UCSD-AML1 (cell line): ENCODE measurements at regions not wholly inside any gene's neighbourhood (a gene's known extent, or its start where the extent isn't known, plus 50 kb on each side); places are given as distances from the start of the nearest gene placed in this dataset.

Experiments
- DNase-seq: peaks from one replicate; lab custom pipeline; 2025; ENCODE audit not compliant: unreplicated experiment; lab: John Stamatoyannopoulos, UW

GRCh38 chr2:22993250-22993649 lies 391.7 kb upstream of the KLHL29 start:
- no peak for DNase-seq

- DNase-seq = no peak
These were observed 389.4 kb upstream of the KLHL29 start for GRCh38 chr2:22995576-22995975.

DNA sequence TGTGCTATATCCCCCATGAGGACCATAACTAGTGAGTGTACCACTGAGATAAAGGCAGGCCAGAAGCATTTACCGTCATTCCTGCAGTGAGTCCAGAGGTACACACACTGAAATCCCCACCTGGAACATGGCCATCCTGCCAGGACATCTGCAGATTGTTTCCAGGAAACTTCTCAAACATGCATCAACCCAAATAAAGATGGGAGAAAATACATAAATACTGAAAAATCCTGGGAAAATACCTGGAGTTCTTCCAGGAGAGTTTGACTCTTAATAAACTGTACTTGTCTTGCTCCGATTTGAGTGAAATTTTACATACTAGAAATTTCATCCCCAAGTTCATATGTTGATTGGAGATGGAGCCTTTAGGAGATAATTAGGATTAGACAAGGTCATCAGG lies 388.1 kb upstream of the KLHL29 start:
- DNase-seq = no peak

DNA sequence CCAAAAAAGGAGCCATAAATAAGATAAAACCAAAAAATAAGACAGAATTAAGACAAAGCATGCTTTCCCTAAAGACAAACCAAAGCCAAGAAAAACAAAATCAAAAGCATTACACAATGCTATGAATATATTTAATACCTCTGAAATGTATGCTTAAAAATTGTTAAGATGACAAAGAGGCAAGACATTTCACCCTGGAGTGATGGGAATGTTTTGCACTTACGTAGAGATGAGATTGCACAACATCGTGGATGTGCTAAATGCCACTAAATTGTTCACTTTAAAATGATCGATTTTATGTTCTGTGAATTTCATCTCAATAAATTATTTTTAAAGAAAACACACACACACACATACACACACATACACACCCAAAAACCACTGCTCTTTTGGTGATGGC lies 386.6 kb upstream of the KLHL29 start:
- DNase-seq = no peak

GRCh38 chr2:22999951-23000350 lies 385.0 kb upstream of the KLHL29 start:
- no peak for DNase-seq

GRCh38 chr2:23002234-23002633 lies 382.7 kb upstream of the KLHL29 start:
- no peak for DNase-seq

DNA sequence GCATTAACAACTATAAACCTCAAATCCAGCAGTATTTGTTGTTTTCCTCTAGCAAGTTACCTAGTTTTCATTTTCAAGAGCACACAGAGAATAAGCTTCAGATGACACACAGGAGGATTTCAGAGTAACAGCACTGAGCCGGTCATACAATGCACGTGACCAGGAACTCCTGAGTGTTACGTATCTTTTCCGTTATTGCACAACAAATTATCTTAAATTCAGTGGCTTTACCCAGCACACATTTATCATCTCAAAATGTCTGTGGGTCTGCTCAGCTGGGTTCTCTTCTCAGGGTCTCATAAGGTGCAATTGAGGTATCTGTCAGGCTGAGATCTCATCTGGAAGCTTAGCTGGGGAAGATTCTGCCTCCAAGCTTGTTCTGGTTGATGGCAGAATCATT lies 379.5 kb upstream of the KLHL29 start:
- DNase-seq = no peak

DNA sequence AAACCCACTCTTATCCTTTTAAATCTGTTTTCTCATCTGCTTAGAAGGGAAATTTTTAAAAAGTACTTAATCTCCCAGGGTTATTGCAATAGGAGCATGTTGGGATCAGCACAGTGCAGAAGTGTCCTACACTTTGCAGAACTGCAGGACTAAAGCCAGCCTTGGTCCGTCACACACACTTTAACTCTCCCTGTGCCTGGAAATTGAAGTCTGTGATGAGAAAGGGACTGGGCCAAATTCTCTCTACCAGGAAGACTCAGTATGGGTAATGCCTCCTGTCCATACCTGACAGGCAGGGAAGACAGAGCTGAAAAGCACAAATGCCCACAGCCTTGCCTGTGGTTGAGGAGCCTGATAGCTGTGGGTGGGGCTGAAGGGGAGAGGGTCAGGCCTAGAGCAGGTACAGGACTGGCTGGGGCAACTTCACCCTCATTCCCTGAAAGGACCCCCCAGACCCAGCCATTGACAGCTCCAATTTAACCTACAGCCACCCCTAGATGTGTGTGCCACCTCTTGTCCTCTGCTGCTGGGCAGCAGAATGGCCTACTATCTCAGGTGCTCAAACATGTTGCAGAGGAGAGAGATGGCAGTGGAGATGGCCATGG lies 377.2 kb upstream of the KLHL29 start:
- no peak for DNase-seq

- DNase-seq = no peak
These were observed 376.5 kb upstream of the KLHL29 start for GRCh38 chr2:23008440-23008839.

DNA sequence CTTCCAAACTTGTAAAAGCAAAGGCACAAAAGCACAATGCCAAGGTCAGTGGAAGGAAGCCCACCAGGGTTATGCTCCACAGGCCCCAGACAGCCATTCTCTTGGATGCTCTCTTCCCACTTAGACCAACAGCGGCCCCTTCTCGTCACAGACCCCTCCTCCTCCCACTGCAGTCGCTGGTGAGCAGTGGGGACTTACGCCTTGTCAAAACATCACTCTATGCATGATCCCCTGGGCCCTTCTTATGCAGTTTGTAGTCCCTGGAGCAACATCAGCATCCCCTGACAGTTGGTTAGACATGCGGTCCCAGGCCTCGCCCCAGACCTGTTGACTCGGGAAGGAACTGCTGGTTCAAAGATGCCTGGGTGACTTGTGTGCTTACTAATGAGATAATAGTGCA lies 376.0 kb upstream of the KLHL29 start:
- DNase-seq = no peak

DNA sequence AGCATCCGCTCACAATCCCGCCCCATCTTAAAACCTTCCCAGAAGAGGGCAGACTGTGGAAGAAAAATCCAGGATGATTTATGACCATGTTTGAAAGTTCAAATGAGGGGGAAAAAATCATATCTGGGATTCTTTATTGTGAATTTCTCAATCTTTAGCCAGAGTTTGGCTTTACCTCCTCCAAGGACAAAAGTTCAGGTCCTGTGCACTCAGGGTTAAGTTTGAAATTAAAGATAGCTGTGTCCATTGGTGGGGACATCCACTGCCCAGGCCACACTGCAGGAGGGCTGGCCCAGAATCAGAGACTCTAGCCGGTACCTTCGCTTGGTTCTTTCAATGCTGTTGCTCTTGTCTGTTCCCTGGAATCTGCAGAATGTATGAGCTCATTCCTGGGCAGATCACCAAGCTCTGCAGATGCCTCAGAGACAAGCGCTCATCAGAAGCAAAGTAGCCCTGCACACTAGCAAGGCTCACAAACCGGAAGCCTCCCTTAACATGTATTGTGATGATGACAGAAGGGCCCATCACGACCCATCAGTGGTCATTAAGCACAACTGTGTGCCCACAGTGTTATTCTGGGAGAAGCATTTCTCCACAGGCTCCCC lies 375.3 kb upstream of the KLHL29 start:
- no peak for DNase-seq

- no peak for DNase-seq
These were observed 372.5 kb upstream of the KLHL29 start for GRCh38 chr2:23012499-23012898.

DNA sequence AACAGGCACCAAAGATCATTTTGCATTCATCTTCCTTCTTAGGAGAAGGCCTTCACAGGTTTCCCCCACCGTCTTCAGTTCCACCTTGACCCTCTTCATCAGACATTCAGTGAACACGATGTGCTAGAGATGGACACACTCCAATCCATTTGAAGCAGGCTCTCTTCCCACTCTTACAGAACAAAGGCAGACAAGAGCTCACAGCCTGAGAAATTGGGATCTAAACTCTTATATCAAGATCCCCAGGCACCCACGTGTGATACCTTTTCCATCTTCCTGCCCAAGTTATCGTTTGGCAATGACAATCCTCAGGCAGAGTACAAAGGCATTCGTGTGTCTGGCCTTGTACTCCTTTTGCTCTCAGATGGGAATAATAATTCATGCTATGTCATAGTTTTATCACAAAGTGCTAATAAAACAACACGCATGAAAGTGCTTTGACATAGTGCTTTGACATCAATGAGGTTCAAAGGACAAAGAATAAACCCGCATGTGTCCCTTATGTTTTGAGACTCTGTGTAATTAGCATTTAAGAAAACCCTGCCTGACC lies 369.3 kb upstream of the KLHL29 start:
- DNase-seq = no peak

- no peak for DNase-seq
These were observed 365.5 kb upstream of the KLHL29 start for GRCh38 chr2:23019476-23019875.

DNA sequence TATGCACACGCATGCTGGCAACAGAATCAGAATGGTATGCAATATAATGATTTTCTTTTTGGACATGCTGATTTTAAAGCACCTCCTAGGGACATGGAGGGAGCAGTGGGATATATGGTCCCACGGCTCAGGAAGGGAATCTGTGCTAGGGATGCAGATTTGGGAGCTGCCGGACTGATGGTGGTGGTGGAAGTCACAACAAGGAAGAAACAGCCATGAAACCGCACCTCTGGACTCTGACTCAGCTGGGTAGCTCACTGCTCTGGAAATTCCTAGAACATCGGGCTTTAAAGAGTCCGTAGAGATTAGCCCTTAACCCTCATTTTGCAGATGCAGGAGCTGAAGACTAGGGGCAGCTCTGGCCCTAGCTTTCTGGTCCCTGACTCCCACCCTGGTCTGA lies 364.3 kb upstream of the KLHL29 start:
- DNase-seq = no peak

DNA sequence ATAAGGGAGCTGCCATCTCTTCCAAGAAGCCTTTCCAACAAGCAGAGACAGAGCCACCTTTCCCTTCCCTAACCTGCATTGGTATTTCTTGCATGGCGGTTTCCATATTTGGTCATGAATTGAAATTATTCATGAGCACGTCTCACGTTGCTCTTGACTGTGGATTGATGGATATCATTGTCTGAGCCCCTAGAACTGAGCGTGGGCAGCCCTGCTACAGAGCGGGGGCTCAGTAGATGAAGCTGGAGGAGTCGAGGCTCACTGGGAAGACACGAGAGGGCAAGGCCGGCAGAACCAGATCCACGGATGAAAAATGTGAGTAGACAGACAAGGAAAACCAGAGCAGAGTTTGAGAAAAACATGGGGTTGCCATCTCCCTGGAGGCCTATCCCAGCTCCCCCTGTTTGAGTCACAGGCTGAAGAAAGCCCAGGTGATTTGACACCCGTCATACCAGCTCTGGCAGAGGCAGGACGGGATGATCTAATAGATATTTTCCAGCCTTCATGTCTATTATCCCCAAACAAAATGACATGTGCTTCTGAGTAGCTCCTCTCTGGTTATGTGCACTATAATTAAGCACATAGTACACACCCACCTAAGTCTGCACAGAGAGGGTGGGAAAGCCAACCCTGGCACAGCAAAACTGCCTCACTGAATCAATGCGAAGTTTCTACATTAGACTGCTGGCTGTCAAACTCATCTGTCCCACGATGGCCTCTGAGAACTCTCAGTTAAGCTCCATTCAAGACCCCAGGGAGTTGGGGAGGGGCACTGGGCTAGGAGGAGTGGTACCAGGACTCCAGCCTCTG lies 363.5 kb upstream of the KLHL29 start:
- no peak for DNase-seq

DNA sequence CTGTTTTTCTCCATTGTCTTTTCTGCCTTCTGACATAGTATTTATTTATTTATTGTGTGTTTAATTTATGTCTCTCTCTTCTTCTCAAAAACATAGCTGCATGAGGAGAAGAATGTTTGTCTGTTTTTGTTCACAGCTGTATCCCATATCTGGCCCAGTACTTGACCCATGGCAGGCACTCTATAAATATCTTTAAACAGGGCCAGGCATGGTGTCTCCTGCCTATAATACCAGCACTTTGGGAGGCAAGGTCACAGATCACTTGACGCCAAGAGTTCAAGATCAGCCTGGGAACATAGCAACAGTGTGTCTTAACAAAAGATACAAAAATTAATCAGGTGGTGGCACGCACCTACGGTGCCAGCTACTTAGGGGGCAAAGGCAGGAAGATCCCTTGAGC lies 361.3 kb upstream of the KLHL29 start:
- no peak for DNase-seq

- DNase-seq = no peak
These were observed 358.3 kb upstream of the KLHL29 start for GRCh38 chr2:23026671-23027070.

DNA sequence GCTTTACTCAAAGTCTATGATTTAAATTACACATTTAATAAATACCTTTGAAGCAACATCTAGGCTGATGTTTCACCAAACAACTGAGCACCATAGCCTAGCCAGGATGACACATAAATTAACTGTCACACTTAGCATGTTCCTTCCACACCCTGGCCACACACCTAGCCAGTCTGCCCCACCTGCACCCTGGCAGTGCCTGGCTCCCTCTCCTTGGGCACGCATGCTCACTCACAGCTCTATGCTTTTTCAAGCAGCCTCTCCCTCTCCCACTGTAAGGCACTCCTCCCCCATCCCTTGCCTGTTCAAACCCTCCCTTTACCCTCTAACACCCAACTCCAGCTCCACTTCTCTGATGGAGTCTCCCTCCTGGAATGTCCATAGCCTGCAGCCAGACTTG lies 357.6 kb upstream of the KLHL29 start:
- DNase-seq = no peak

GRCh38 chr2:23028106-23028505 lies 356.9 kb upstream of the KLHL29 start:
- no peak for DNase-seq

- no peak for DNase-seq
These were observed 355.9 kb upstream of the KLHL29 start for GRCh38 chr2:23029111-23029510.

- no peak for DNase-seq
These were observed 355.0 kb upstream of the KLHL29 start for GRCh38 chr2:23029951-23030350.
